ENCODE measurements at regions not wholly inside any gene's neighbourhood (a gene's known extent, or its start where the extent isn't known, plus 50 kb on each side); places are given as distances from the start of the nearest gene placed in this dataset.

DNA sequence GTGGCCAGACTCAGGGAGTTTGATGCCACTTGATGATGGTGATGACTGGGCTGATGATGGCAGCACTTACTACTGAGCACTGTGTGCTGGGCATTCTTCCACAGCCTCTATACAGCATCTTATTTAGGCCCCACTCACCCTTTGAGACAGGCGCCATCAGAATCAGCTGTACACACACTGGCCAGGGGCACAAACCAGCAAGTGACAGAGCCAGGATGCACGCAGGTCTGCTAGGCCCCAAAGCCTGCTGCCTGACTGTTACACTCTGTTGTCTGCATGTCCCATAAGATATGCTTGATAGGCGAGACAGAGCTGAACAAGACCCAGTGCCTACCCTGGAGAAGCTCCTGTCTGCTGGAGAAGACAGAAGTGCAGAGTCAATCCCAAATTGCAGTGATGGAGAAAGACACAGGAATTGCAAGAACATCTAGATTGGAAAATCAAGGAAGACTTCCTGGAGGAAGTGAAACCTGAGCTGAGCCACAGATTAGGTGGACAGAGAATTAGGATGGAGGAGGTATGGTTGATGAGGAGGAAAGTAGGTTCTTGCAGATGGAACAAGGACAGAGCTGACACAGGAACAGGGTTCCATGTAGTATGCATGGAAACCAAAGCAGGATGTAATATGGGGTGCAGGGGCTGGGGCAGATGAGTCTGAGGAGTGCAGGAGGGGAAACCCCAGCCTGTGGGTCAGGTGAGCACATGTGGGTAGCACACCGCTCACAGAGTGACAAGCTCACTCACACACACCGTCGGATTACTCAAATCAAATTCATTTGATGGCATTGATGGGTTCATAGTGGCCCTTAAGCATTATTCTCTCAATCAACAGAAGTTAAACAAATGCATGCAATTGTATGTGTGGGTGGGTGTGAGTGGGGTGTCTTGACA lies 117.3 kb downstream of the BEGAIN start:
- H4K20me1 ChIP-seq (ENCODE audit: control insufficient read depth, insufficient read depth, low read depth, low read length), result no peaks in the 10 kb centered on the region

DNA sequence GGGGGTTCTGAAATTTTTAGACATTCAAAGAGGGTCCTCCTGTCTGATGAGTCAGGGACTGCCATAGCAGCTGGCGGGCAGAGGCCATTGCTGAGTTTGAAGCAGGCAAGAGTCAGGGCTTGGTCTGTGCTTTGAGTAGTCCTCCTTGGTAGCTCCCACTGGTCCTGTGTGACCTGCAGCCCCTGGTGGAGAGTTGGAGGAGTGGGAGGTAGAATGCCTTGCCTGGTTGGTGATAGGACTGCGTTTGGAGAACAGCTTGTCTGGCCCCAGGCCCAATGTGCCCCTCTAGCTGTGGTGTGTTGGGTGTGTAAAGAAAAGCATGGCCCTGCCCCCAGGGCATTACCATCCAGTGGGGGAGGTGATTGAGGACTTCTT lies 116.7 kb downstream of the BEGAIN start:
- Histone ChIP-seq H3K4me2 (ENCODE audit: low read length) (no peak overlapping the region), H3K79me2 (ENCODE audit: control insufficient read depth, low read length) (no peaks in the 10 kb centered on the region), H3K9me2 (replicated peaks; ENCODE audit: control insufficient read depth, low read length) (no peaks in the 10 kb centered on the region), H3K27me3 (ENCODE audit: control insufficient read depth, low read length) (no peaks in the 10 kb centered on the region), H4K20me1 (ENCODE audit: control insufficient read depth, insufficient read depth, low read depth, low read length) (no peaks in the 10 kb centered on the region), H3K9me3 (ENCODE audit: control insufficient read depth, insufficient read depth, low read length) (no peaks in the 10 kb centered on the region), H3K36me3 (ENCODE audit: control insufficient read depth, low read length) (no peaks in the 10 kb centered on the region), H3K4me1 (ENCODE audit: control insufficient read depth, low read length) (no peaks in the 10 kb centered on the region), H3K27ac (ENCODE audit: low read depth, low read length) (no peak overlapping the region), H3K4me3 (ENCODE audit: low read length) (no peak overlapping the region), H3F3A (ENCODE audit: control insufficient read depth, insufficient read depth) (no peaks in the 10 kb centered on the region)
- TF ChIP-seq EZH2phosphoT487 (IDR thresholded peaks at IDR 0.05; ENCODE audit: borderline replicate concordance, low read length), result no peak
- TF ChIP-seq, protein P1, sequence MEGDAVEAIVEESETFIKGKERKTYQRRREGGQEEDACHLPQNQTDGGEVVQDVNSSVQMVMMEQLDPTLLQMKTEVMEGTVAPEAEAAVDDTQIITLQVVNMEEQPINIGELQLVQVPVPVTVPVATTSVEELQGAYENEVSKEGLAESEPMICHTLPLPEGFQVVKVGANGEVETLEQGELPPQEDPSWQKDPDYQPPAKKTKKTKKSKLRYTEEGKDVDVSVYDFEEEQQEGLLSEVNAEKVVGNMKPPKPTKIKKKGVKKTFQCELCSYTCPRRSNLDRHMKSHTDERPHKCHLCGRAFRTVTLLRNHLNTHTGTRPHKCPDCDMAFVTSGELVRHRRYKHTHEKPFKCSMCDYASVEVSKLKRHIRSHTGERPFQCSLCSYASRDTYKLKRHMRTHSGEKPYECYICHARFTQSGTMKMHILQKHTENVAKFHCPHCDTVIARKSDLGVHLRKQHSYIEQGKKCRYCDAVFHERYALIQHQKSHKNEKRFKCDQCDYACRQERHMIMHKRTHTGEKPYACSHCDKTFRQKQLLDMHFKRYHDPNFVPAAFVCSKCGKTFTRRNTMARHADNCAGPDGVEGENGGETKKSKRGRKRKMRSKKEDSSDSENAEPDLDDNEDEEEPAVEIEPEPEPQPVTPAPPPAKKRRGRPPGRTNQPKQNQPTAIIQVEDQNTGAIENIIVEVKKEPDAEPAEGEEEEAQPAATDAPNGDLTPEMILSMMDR (IDR thresholded peaks at IDR 0.05; ENCODE audit: low read depth, low read length, poor library complexity, severe bottlenecking), result no peak

More for the DNA sequence above, 117.3 kb downstream of the BEGAIN start:
- no peak for TF ChIP-seq EZH2phosphoT487 (IDR thresholded peaks at IDR 0.05; ENCODE audit: borderline replicate concordance, low read length)
- TF ChIP-seq, protein P1 (IDR thresholded peaks at IDR 0.05; ENCODE audit: low read depth, low read length, poor library complexity, severe bottlenecking), result no peak
- H3K4me1 ChIP-seq (ENCODE audit: control insufficient read depth, low read length), result no peaks in the 10 kb centered on the region
- H3K9me3 ChIP-seq (ENCODE audit: control insufficient read depth, insufficient read depth, low read length), result no peaks in the 10 kb centered on the region
- H3F3A ChIP-seq (ENCODE audit: control insufficient read depth, insufficient read depth), result no peaks in the 10 kb centered on the region
- H3K4me3 ChIP-seq (ENCODE audit: low read length), result no peak overlapping the region
- no peaks in the 10 kb centered on the region for H3K36me3 ChIP-seq (ENCODE audit: control insufficient read depth, low read length)
- H3K79me2 ChIP-seq (ENCODE audit: control insufficient read depth, low read length), result no peaks in the 10 kb centered on the region
- no peaks in the 10 kb centered on the region for H3K27me3 ChIP-seq (ENCODE audit: control insufficient read depth, low read length)
- H3K4me2 ChIP-seq (ENCODE audit: low read length), result no peak overlapping the region
- no peaks in the 10 kb centered on the region for H3K9me2 ChIP-seq (replicated peaks; ENCODE audit: control insufficient read depth, low read length)
- H3K27ac ChIP-seq (ENCODE audit: low read depth, low read length), result no peak overlapping the region

DNA sequence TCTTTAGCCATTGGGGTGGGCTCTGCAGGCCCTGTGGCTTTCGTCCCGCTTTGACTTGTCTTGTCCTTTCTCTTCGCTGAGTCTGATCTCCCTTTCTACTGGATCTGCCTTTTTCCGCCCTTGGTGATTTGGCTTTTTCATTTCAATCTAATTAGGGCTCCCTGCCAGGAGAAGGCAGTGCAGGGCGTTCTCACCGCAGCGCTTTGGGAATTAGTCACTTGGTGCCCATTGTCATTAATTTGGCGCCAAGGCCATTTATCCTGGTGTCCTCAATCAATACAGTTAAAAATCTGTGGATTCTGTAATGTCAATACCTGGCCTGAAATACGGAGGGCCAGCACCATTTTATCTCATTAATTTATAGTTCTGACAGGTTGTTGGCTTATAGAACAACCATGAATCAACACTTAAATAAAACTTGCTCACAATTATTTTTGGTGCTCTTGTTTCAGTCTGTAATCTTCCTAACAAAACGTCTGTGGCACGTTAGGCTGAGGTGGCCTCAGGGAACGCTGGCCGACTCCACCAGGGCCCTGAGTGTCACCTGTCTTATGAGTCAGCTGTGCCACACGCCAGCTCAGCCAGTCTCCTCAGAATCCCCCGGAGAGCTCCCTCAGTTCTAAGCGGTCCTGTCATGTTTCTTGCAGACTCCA lies 115.7 kb downstream of the BEGAIN start:
- no peaks in the 10 kb centered on the region for H3K27me3 ChIP-seq (ENCODE audit: control insufficient read depth, low read length)
- no peak overlapping the region for H3K4me3 ChIP-seq (ENCODE audit: low read length)
- H3K9me3 ChIP-seq (ENCODE audit: control insufficient read depth, insufficient read depth, low read length), result no peaks in the 10 kb centered on the region
- no peaks in the 10 kb centered on the region for H3K9me2 ChIP-seq (replicated peaks; ENCODE audit: control insufficient read depth, low read length)
- no peaks in the 10 kb centered on the region for H4K20me1 ChIP-seq (ENCODE audit: control insufficient read depth, insufficient read depth, low read depth, low read length)
- H3K4me1 ChIP-seq (ENCODE audit: control insufficient read depth, low read length), result no peaks in the 10 kb centered on the region
- no peaks in the 10 kb centered on the region for H3K79me2 ChIP-seq (ENCODE audit: control insufficient read depth, low read length)
- no peak overlapping the region for H3K27ac ChIP-seq (ENCODE audit: low read depth, low read length)
- H3K36me3 ChIP-seq (ENCODE audit: control insufficient read depth, low read length), result no peaks in the 10 kb centered on the region
- TF ChIP-seq, protein P1 (IDR thresholded peaks at IDR 0.05; ENCODE audit: low read depth, low read length, poor library complexity, severe bottlenecking), result no peak
- no peak overlapping the region for H3K4me2 ChIP-seq (ENCODE audit: low read length)
- no peaks in the 10 kb centered on the region for H3F3A ChIP-seq (ENCODE audit: control insufficient read depth, insufficient read depth)

All from DOHH2 (cell line).